OCI-LY1 (cell line): ENCODE measurements at regions not wholly inside any gene's neighbourhood (a gene's known extent, or its start where the extent isn't known, plus 50 kb on each side); places are given as distances from the start of the nearest gene placed in this dataset.
A peak's percentile ranks its signal among the peaks of the same experiment; 100 is the strongest.
"Not testable (repeated sequence)": the region's sequence is repeated elsewhere in the genome, so short reads cannot be mapped to it uniquely, and the experiment has no call there.

ENCODE experiments used
- H2AFZ ChIP-seq: fragments of 200-600 bp; sonication (generic), shearing (Covaris generic); 2 replicates; pipeline ENCODE4 v1.6.0; 2014; ENCODE audit warnings: antibody characterized with exemption, mild to moderate bottlenecking, low read length
- H3F3A ChIP-seq: fragments of 200-600 bp; sonication (generic), shearing (Covaris generic); 2 replicates; pipeline ENCODE4 v1.6.0; 2014; ENCODE audit warnings: mild to moderate bottlenecking, antibody characterized with exemption, low read length, moderate library complexity; ENCODE audit not compliant: insufficient read depth
- H3K27ac ChIP-seq: fragments of 200-600 bp; sonication (generic); 2 replicates; pipeline ENCODE4 v1.5.1; 2014; ENCODE audit warnings: low read length, mixed run types, mild to moderate bottlenecking, low read depth; ENCODE audit not compliant: poor library complexity, severe bottlenecking
- H3K27me3 ChIP-seq: fragments of 200-600 bp; sonication (generic); 2 replicates; pipeline ENCODE4 v1.6.0; 2014; ENCODE audit warnings: antibody characterized with exemption, mild to moderate bottlenecking, low read length, moderate library complexity; ENCODE audit not compliant: insufficient read depth
- H3K36me3 ChIP-seq: fragments of 200-600 bp; sonication (generic); 2 replicates; pipeline ENCODE4 v1.6.1; 2014; ENCODE audit warnings: mild to moderate bottlenecking, antibody characterized with exemption, low read length, moderate library complexity, mixed read lengths; ENCODE audit not compliant: insufficient read depth
- H3K4me1 ChIP-seq: fragments of 200-600 bp; sonication (generic); 2 replicates; pipeline ENCODE4 v1.5.1; 2014; ENCODE audit warnings: mild to moderate bottlenecking, low read length, moderate library complexity; ENCODE audit not compliant: insufficient read depth, severe bottlenecking
- H3K4me2 ChIP-seq: fragments of 200-600 bp; sonication (generic), shearing (Covaris generic); 2 replicates; pipeline ENCODE4 v1.6.1; 2014; ENCODE audit warnings: low read length
- H3K4me3 ChIP-seq: fragments of 200-600 bp; sonication (generic); 2 replicates; pipeline ENCODE4 v1.5.1; 2014; ENCODE audit warnings: low read length, low read depth, mild to moderate bottlenecking, mixed read lengths; ENCODE audit not compliant: poor library complexity, severe bottlenecking
- H3K79me2 ChIP-seq: fragments of 200-600 bp; shearing (Covaris generic); 2 replicates; pipeline ENCODE4 v1.6.1; 2016; ENCODE audit warnings: mixed run types, low read length, mixed read lengths; ENCODE audit not compliant: insufficient read depth
- H3K9ac ChIP-seq: fragments of 200-600 bp; sonication (generic), shearing (Covaris generic); 2 replicates; pipeline ENCODE4 v1.6.1; 2014; ENCODE audit warnings: mild to moderate bottlenecking, low read length, mixed read lengths
- H3K9me2 ChIP-seq: fragments of 200-600 bp; sonication (generic), shearing (Covaris generic); 2 replicates; pipeline ENCODE4 v1.6.1; 2014; ENCODE audit warnings: low read depth, mild to moderate bottlenecking, low read length, mixed read lengths
- H3K9me3 ChIP-seq: fragments of 200-600 bp; shearing (Covaris generic); 2 replicates; pipeline ENCODE4 v1.6.1; 2014; ENCODE audit warnings: low read length, mixed read lengths
- H4K20me1 ChIP-seq: fragments of 200-600 bp; sonication (generic), shearing (Covaris generic); 2 replicates; pipeline ENCODE4 v1.6.0; 2016; ENCODE audit warnings: mild to moderate bottlenecking, low read length; ENCODE audit not compliant: insufficient read depth
- CTCF ChIP-seq: fragments of 200-600 bp; sonication (generic), shearing (Covaris generic); IDR thresholded peaks from 2 replicates; pipeline ENCODE4 v1.5.1; 2017; ENCODE audit warnings: mild to moderate bottlenecking, antibody characterized with exemption, low read length, moderate library complexity, mixed read lengths
- EZH2 ChIP-seq: fragments of 200-600 bp; sonication (generic), shearing (Covaris generic); IDR thresholded peaks from 2 replicates; pipeline ENCODE4 v1.8.0; 2017; ENCODE audit warnings: borderline replicate concordance, mixed run types, mild to moderate bottlenecking, antibody characterized with exemption, low read length, moderate library complexity, mixed read lengths

- no peaks in the 10 kb centered on the region for H3K9me3 ChIP-seq
- no peaks in the 10 kb centered on the region for H3K79me2 ChIP-seq
- H3F3A ChIP-seq = no peaks in the 10 kb centered on the region
- H3K27me3 ChIP-seq = no peaks in the 10 kb centered on the region
- no peaks in the 10 kb centered on the region for H3K4me1 ChIP-seq
- no peak for TF ChIP-seq EZH2
- TF ChIP-seq CTCF = no peak
- no peak overlapping the region for H3K4me2 ChIP-seq
- no peak overlapping the region for H3K27ac ChIP-seq
- H3K9ac ChIP-seq = no peak overlapping the region
- no peak overlapping the region for H3K4me3 ChIP-seq
- no peaks in the 10 kb centered on the region for H4K20me1 ChIP-seq
- no peaks in the 10 kb centered on the region for H3K36me3 ChIP-seq
- no peak overlapping the region for H2AFZ ChIP-seq
- H3K9me2 ChIP-seq = no peaks in the 10 kb centered on the region
Observed at GRCh38 chrY:19456855-19457448, 287.6 kb downstream of the KDM5D start.

GRCh38 chrY:19433059-19433458 lies 311.5 kb downstream of the KDM5D start:
- H3K4me2 ChIP-seq = no peak overlapping the region
- no peaks in the 10 kb centered on the region for H4K20me1 ChIP-seq
- H3K4me3 ChIP-seq = no peak overlapping the region
- no peaks in the 10 kb centered on the region for H3K79me2 ChIP-seq
- no peaks in the 10 kb centered on the region for H3K4me1 ChIP-seq
- no peak overlapping the region for H3K27ac ChIP-seq
- H3K27me3 ChIP-seq = no peaks in the 10 kb centered on the region
- TF ChIP-seq EZH2 (no peak), CTCF (peak; percentile 55)
- no peaks in the 10 kb centered on the region for H3K9me2 ChIP-seq
- no peaks in the 10 kb centered on the region for H3K9me3 ChIP-seq
- no peaks in the 10 kb centered on the region for H3F3A ChIP-seq
- no peak overlapping the region for H3K9ac ChIP-seq
- H3K36me3 ChIP-seq = no peaks in the 10 kb centered on the region
- no peak overlapping the region for H2AFZ ChIP-seq

GRCh38 chrY:19427736-19428518 lies 316.6 kb downstream of the KDM5D start:
- H3K9me3 ChIP-seq = no peaks in the 10 kb centered on the region
- H3K4me2 ChIP-seq = no peak overlapping the region
- no peaks in the 10 kb centered on the region for H3K4me1 ChIP-seq
- no peaks in the 10 kb centered on the region for H3F3A ChIP-seq
- no peaks in the 10 kb centered on the region for H4K20me1 ChIP-seq
- no peaks in the 10 kb centered on the region for H3K9me2 ChIP-seq
- H2AFZ ChIP-seq = no peak overlapping the region
- no peak for TF ChIP-seq EZH2
- no peak for TF ChIP-seq CTCF
- no peak overlapping the region for H3K27ac ChIP-seq
- H3K27me3 ChIP-seq = no peaks in the 10 kb centered on the region
- H3K36me3 ChIP-seq = no peaks in the 10 kb centered on the region
- no peak overlapping the region for H3K9ac ChIP-seq
- no peaks in the 10 kb centered on the region for H3K79me2 ChIP-seq
- H3K4me3 ChIP-seq = no peak overlapping the region

GRCh38 chrY:19427191-19427590 lies 317.3 kb downstream of the KDM5D start:
- H3K4me2 ChIP-seq, H3K27me3 ChIP-seq, H2AFZ ChIP-seq, H3F3A ChIP-seq, H3K79me2 ChIP-seq, H3K36me3 ChIP-seq, H3K4me3 ChIP-seq, H3K27ac ChIP-seq, H3K9me3 ChIP-seq, H4K20me1 ChIP-seq, H3K4me1 ChIP-seq, H3K9ac ChIP-seq, H3K9me2 ChIP-seq: not testable (repeated sequence)
